K562 (cell line): ENCODE measurements at regions not wholly inside any gene's neighbourhood (a gene's known extent, or its start where the extent isn't known, plus 50 kb on each side); places are given as distances from the start of the nearest gene placed in this dataset.

Experiments used
- ATAC-seq: fragments of 200-7000 bp; cut with Tn5 transposase; 3 replicates; pipeline ENCODE4 v1.9.1; 2020; ENCODE audit warnings: moderate library complexity
- BruUV-seq: library from RNA; stranded (reverse); fragments of 400-500 nt; replicated peaks from 2 replicates; lab custom pipeline; 2021; lab: Mats Ljungman, UMichigan
- CTCF ChIA-PET: fragments of 300-600 bp; formaldehyde crosslinking; extraction: SDS; loops from one replicate; lab custom pipeline; 2021; ENCODE audit warnings: low intra/inter-chr PET ratio; lab: Yijun Ruan, JAX
- POLR2A ChIA-PET: fragments of 300-600, 350-650 bp; sonication (Branson Sonifier 250); formaldehyde crosslinking; extraction: SDS; loops from one replicate; lab custom pipeline; 2021; ENCODE audit warnings: antibody characterized with exemption, inconsistent platforms; lab: Yijun Ruan, JAX
- DNase-seq, 4 experiments: peaks; one replicate each; pipeline versions ENCODE4 v3.0.0 to v3.0.0-alpha.2; 2011 to 2018; ENCODE audit warnings: low spot score in 3 of 4, mixed read lengths in 3 of 4; ENCODE audit errors: extremely low read depth in 1 of 4
- FAIRE-seq: peaks from 2 replicates; lab custom pipeline; 2011; peaks lifted over from hg19 to GRCh38; lab: Jason Lieb, UNC
- H2AFZ ChIP-seq: 2 replicates; pipeline ENCODE4 v1.6.0; 2011; ENCODE audit warnings: low read depth, low read length, control low read depth, inconsistent platforms
- H3K27ac ChIP-seq: fragments of 200-600 bp; 3 replicates; pipeline ENCODE4 v1.8.0; 2011; ENCODE audit warnings: low read depth, mild to moderate bottlenecking, control low read depth, inconsistent platforms, low read length, moderate library complexity, mixed read lengths; ENCODE audit errors: extremely low read depth
- H3K27me3 ChIP-seq, 2 experiments: fragments of 300-600 bp in 1 of 2; 2 replicates in 1 of 2; 3 replicates in 1 of 2; pipeline versions ENCODE4 v1.6.0 to v1.8.0; 2011; ENCODE audit warnings: inconsistent platforms in 2 of 2, low read length in 2 of 2, mild to moderate bottlenecking in 1 of 2, mixed read lengths in 1 of 2, moderate library complexity in 1 of 2; ENCODE audit not compliant: control insufficient read depth in 2 of 2, insufficient read depth in 2 of 2
- H3K36me3 ChIP-seq: fragments of 300-600 bp; 3 replicates; pipeline ENCODE4 v1.8.0; 2011; ENCODE audit warnings: mild to moderate bottlenecking, low read length, inconsistent platforms; ENCODE audit not compliant: control insufficient read depth, insufficient read depth
- H3K4me1 ChIP-seq, 2 experiments: fragments of 200-600 bp in 1 of 2; replicated peaks in 1 of 2; 2 replicates in 1 of 2; 3 replicates in 1 of 2; pipeline versions ENCODE4 v1.5.1 to v1.8.0; 2011; ENCODE audit warnings: inconsistent platforms in 2 of 2, low read length in 2 of 2, mild to moderate bottlenecking in 1 of 2, mixed read lengths in 1 of 2, moderate library complexity in 1 of 2; ENCODE audit not compliant: control insufficient read depth in 2 of 2, insufficient read depth in 2 of 2
- H3K4me2 ChIP-seq: 2 replicates; pipeline ENCODE4 v1.6.1; 2011; ENCODE audit warnings: low read length, control low read depth, inconsistent platforms, mixed read lengths; ENCODE audit not compliant: insufficient read depth
- H3K4me3 ChIP-seq: fragments of 200-600 bp; sonication (generic), shearing (Covaris generic); 2 replicates; pipeline ENCODE4 v1.5.1; 2016; ENCODE audit warnings: control low read depth, inconsistent platforms
- H3K79me2 ChIP-seq: fragments of 200-600 bp; 3 replicates; pipeline ENCODE4 v1.8.0; 2011; ENCODE audit warnings: low read length, inconsistent platforms; ENCODE audit not compliant: control insufficient read depth, insufficient read depth
- H3K9ac ChIP-seq, 2 experiments: 2 replicates each; pipeline versions ENCODE4 v1.6.0 to v1.6.1; 2011; ENCODE audit warnings: low read depth in 2 of 2, low read length in 2 of 2, control low read depth in 1 of 2, inconsistent platforms in 1 of 2, mild to moderate bottlenecking in 1 of 2, mixed read lengths in 1 of 2; ENCODE audit not compliant: insufficient read depth in 1 of 2
- H3K9me1 ChIP-seq: one replicate; pipeline ENCODE4 v1.6.0; 2011; ENCODE audit warnings: inconsistent platforms, mild to moderate bottlenecking, low read length, moderate library complexity; ENCODE audit not compliant: control insufficient read depth, insufficient read depth
- H3K9me3 ChIP-seq: replicated peaks from 2 replicates; pipeline ENCODE4 v1.5.1; 2011; ENCODE audit warnings: low read depth, low read length, inconsistent platforms; ENCODE audit not compliant: control insufficient read depth, insufficient read depth
- H4K20me1 ChIP-seq: replicated peaks from 2 replicates; pipeline ENCODE4 v1.6.1; 2011; ENCODE audit warnings: low read length, inconsistent platforms, mixed read lengths; ENCODE audit not compliant: control insufficient read depth, insufficient read depth
- ATF7 ChIP-seq: fragments of 450-650 bp; IDR thresholded peaks from 2 replicates; pipeline ENCODE4 v1.7.1; 2014; ENCODE audit warnings: mild to moderate bottlenecking, moderate library complexity
- GATA2 ChIP-seq: sonication (generic); formaldehyde crosslinking; IDR thresholded peaks from 2 replicates; pipeline ENCODE4 v1.4.0; 2020; ENCODE audit warnings: mild to moderate bottlenecking, missing genetic modification reagents
- MTA1 ChIP-seq: fragments of 450-650 bp; IDR thresholded peaks from 2 replicates; pipeline ENCODE4 v1.6.1; 2017; ENCODE audit warnings: borderline replicate concordance
- POLR2AphosphoS5 ChIP-seq: IDR thresholded peaks from 2 replicates; pipeline ENCODE4 v1.6.1; 2011; ENCODE audit warnings: mild to moderate bottlenecking, low read depth, low read length, moderate library complexity; ENCODE audit not compliant: control insufficient read depth, insufficient read depth
- ZNF282 ChIP-seq: sonication (generic); formaldehyde crosslinking; IDR thresholded peaks from 2 replicates; pipeline ENCODE4 v1.8.1; 2023; ENCODE audit warnings: missing genetic modification reagents
- ZNF780A ChIP-seq: fragments of 250-450 bp; sonication (Bioruptor Pico); IDR thresholded peaks from 2 replicates; pipeline ENCODE4 v1.5.0; 2021; ENCODE audit warnings: mild to moderate bottlenecking
- WGBS: fragments of 100-300 bp; shearing (Covaris generic); methylation state at CpG from one replicate; pipeline ENCODE4 v1.1.6; 2016; ENCODE audit warnings: low coverage, mixed read lengths; ENCODE audit not compliant: insufficient coverage; ENCODE audit errors: missing lambda C conversion rate; 5-methylcytosine and 5-hydroxymethylcytosine counted together
- in situ Hi-C: fragments of 300-500 bp; cut with MboI; formaldehyde crosslinking; loops from 4 replicates; pipeline ENCODE4 v1.15.0; 2018; ENCODE audit warnings: inconsistent platforms, mixed read lengths
- intact Hi-C: fragments of 100-400 bp; cut with micrococcal nuclease; formaldehyde crosslinking; loops from 2 replicates; pipeline ENCODE4 v1.14.2; 2022
- TF ChIP-seq, protein P1 (sequence below): sonication (generic); formaldehyde crosslinking; IDR thresholded peaks from 2 replicates; pipeline ENCODE4 v1.8.1; 2023; ENCODE audit warnings: missing genetic modification reagents, mild to moderate bottlenecking, borderline replicate concordance
- TF ChIP-seq, protein P2 (sequence below): sonication (generic); IDR thresholded peaks from 2 replicates; pipeline ENCODE4 v1.6.1; 2016
- TF ChIP-seq, protein P3 (sequence below): IDR thresholded peaks from 2 replicates; pipeline ENCODE4 v1.6.1; 2011; ENCODE audit not compliant: insufficient read length; ENCODE audit errors: extremely low read depth
- TF ChIP-seq, protein P4 (sequence below): fragments of 150-350 bp; IDR thresholded peaks from 2 replicates; pipeline ENCODE4 v1.6.1; 2014; ENCODE audit warnings: low read depth, mild to moderate bottlenecking, low read length, borderline replicate concordance
- TF ChIP-seq, protein P5 (sequence below): sonication (generic); formaldehyde crosslinking; IDR thresholded peaks from 2 replicates; pipeline ENCODE4 v1.8.0; 2022; ENCODE audit warnings: mild to moderate bottlenecking, missing genetic modification reagents

DNA sequence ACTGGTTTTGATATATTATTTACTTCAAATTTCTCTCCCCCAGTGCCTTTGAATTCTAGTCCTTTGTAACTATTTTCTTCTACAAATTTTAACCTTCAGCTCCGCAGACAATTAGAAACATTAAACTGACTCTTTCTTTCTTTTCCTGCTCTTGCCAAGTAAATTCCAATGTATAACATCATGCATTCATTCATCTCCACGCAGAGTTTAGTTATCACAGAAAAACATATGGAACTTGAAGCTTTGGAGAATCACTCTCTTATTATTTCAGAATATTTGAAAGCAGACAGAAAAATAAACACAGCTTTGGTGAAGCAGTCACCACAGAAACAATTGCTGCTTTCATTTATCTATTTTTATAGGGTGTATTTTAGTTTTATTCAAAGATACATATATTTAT lies 778.7 kb upstream of the CDH8 start:
- no peak for DNase-seq
- no peaks in the 10 kb centered on the region for H3K9me1 ChIP-seq
- intact Hi-C loops (no loop called here), in situ Hi-C loops (no loop called here)
- ChIA-PET CTCF (no interaction called here), POLR2A (no interaction called here)
- 3% methylated on average over 2 of the region's 2 CpGs for WGBS
- H3K9ac ChIP-seq, result no peak overlapping the region
- H3K27me3 ChIP-seq, result no peaks in the 10 kb centered on the region
- no peaks in the 10 kb centered on the region for H3K4me1 ChIP-seq
- no peak overlapping the region for H3K4me2 ChIP-seq
- no peaks in the 10 kb centered on the region for H4K20me1 ChIP-seq
- no peak overlapping the region for H2AFZ ChIP-seq
- no peak overlapping the region for H3K27ac ChIP-seq
- H3K9me3 ChIP-seq, result no peaks in the 10 kb centered on the region; the same call in 1 of the 2 replicates
- H3K36me3 ChIP-seq, result no peaks in the 10 kb centered on the region
- no TSS peak for BruUV-seq
- H3K79me2 ChIP-seq, result no peaks in the 10 kb centered on the region
- no peak overlapping the region for H3K4me3 ChIP-seq
- no peak for FAIRE-seq
- no peak for ATAC-seq
- TF ChIP-seq MTA1 (no peak), POLR2AphosphoS5 (no peak), ZNF780A (no peak), ATF7 (no peak), GATA2 (CRISPR knock-in tag) (no peak), ZNF282 (CRISPR knock-in tag) (no peak)
- TF ChIP-seq, protein P1, sequence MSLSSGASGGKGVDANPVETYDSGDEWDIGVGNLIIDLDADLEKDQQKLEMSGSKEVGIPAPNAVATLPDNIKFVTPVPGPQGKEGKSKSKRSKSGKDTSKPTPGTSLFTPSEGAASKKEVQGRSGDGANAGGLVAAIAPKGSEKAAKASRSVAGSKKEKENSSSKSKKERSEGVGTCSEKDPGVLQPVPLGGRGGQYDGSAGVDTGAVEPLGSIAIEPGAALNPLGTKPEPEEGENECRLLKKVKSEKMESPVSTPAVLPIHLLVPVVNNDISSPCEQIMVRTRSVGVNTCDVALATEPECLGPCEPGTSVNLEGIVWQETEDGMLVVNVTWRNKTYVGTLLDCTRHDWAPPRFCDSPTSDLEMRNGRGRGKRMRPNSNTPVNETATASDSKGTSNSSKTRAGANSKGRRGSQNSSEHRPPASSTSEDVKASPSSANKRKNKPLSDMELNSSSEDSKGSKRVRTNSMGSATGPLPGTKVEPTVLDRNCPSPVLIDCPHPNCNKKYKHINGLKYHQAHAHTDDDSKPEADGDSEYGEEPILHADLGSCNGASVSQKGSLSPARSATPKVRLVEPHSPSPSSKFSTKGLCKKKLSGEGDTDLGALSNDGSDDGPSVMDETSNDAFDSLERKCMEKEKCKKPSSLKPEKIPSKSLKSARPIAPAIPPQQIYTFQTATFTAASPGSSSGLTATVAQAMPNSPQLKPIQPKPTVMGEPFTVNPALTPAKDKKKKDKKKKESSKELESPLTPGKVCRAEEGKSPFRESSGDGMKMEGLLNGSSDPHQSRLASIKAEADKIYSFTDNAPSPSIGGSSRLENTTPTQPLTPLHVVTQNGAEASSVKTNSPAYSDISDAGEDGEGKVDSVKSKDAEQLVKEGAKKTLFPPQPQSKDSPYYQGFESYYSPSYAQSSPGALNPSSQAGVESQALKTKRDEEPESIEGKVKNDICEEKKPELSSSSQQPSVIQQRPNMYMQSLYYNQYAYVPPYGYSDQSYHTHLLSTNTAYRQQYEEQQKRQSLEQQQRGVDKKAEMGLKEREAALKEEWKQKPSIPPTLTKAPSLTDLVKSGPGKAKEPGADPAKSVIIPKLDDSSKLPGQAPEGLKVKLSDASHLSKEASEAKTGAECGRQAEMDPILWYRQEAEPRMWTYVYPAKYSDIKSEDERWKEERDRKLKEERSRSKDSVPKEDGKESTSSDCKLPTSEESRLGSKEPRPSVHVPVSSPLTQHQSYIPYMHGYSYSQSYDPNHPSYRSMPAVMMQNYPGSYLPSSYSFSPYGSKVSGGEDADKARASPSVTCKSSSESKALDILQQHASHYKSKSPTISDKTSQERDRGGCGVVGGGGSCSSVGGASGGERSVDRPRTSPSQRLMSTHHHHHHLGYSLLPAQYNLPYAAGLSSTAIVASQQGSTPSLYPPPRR (CRISPR knock-in tag), result no peak
- TF ChIP-seq, protein P2, sequence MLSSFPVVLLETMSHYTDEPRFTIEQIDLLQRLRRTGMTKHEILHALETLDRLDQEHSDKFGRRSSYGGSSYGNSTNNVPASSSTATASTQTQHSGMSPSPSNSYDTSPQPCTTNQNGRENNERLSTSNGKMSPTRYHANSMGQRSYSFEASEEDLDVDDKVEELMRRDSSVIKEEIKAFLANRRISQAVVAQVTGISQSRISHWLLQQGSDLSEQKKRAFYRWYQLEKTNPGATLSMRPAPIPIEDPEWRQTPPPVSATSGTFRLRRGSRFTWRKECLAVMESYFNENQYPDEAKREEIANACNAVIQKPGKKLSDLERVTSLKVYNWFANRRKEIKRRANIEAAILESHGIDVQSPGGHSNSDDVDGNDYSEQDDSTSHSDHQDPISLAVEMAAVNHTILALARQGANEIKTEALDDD, result no peak
- TF ChIP-seq, protein P3, sequence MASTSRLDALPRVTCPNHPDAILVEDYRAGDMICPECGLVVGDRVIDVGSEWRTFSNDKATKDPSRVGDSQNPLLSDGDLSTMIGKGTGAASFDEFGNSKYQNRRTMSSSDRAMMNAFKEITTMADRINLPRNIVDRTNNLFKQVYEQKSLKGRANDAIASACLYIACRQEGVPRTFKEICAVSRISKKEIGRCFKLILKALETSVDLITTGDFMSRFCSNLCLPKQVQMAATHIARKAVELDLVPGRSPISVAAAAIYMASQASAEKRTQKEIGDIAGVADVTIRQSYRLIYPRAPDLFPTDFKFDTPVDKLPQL, result no peak
- TF ChIP-seq, protein P4, sequence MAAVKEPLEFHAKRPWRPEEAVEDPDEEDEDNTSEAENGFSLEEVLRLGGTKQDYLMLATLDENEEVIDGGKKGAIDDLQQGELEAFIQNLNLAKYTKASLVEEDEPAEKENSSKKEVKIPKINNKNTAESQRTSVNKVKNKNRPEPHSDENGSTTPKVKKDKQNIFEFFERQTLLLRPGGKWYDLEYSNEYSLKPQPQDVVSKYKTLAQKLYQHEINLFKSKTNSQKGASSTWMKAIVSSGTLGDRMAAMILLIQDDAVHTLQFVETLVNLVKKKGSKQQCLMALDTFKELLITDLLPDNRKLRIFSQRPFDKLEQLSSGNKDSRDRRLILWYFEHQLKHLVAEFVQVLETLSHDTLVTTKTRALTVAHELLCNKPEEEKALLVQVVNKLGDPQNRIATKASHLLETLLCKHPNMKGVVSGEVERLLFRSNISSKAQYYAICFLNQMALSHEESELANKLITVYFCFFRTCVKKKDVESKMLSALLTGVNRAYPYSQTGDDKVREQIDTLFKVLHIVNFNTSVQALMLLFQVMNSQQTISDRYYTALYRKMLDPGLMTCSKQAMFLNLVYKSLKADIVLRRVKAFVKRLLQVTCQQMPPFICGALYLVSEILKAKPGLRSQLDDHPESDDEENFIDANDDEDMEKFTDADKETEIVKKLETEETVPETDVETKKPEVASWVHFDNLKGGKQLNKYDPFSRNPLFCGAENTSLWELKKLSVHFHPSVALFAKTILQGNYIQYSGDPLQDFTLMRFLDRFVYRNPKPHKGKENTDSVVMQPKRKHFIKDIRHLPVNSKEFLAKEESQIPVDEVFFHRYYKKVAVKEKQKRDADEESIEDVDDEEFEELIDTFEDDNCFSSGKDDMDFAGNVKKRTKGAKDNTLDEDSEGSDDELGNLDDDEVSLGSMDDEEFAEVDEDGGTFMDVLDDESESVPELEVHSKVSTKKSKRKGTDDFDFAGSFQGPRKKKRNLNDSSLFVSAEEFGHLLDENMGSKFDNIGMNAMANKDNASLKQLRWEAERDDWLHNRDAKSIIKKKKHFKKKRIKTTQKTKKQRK, result no peak
- TF ChIP-seq, protein P5, sequence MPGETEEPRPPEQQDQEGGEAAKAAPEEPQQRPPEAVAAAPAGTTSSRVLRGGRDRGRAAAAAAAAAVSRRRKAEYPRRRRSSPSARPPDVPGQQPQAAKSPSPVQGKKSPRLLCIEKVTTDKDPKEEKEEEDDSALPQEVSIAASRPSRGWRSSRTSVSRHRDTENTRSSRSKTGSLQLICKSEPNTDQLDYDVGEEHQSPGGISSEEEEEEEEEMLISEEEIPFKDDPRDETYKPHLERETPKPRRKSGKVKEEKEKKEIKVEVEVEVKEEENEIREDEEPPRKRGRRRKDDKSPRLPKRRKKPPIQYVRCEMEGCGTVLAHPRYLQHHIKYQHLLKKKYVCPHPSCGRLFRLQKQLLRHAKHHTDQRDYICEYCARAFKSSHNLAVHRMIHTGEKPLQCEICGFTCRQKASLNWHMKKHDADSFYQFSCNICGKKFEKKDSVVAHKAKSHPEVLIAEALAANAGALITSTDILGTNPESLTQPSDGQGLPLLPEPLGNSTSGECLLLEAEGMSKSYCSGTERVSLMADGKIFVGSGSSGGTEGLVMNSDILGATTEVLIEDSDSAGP (CRISPR knock-in tag), result no peak
